SW480 (cell line): ENCODE measurements at regions not wholly inside any gene's neighbourhood (a gene's known extent, or its start where the extent isn't known, plus 50 kb on each side); places are given as distances from the start of the nearest gene placed in this dataset.

Experiments
- DNase-seq: peaks from one replicate; pipeline ENCODE4 v3.0.0-alpha.2; 2016; ENCODE audit warnings: low spot score

- DNase-seq: no peak
These were observed 151.2 kb downstream of the FGF9 start for GRCh38 chr13:21822029-21822428.

DNA sequence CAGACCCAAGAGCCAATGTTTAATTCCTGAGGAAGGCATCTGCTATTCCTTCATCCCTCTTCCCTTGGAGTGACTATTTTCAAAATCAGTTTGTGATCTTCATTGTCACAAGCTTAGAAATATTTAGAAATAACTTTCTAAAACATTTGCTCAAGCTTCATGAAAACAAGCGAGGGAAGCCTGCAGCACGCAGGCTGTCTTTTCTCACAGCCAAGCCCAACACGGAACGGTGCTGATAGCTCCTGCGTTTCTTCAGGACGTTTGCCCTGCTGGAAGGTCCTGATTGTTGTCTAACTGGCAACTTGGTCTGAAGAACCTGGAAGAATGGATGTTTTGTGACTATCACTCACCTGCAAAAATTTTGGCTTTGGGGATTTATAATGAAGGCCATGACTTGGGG, 152.5 kb downstream of the FGF9 start:
- no peak for DNase-seq

- no peak for DNase-seq
These were observed 153.1 kb downstream of the FGF9 start for GRCh38 chr13:21823949-21824348.

GRCh38 chr13:21825186-21825585, 154.3 kb downstream of the FGF9 start:
- no peak for DNase-seq

DNA sequence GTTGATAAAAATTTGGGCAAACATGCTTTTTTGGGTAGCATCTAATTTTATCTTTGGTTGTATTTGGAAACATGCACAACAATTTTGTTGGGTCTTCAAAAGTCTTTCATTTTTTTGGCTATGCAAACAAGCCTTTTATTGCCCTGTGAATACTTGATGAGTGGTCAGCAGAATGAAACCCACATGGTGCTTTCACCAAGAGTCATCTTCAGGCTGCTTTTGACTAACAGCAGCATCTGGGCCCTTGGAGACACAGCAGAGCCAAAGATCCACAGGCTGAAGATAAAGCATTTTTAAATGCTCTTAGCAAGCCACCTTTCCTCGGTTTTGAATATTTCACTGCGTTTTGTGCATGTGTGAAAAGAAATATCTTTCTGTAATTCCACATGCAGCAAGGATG, 154.9 kb downstream of the FGF9 start:
- no peak for DNase-seq

- no peak for DNase-seq
These were observed 155.5 kb downstream of the FGF9 start for GRCh38 chr13:21826214-21827015.

- no peak for DNase-seq
These were observed 160.9 kb downstream of the FGF9 start for GRCh38 chr13:21831654-21832324.

DNA sequence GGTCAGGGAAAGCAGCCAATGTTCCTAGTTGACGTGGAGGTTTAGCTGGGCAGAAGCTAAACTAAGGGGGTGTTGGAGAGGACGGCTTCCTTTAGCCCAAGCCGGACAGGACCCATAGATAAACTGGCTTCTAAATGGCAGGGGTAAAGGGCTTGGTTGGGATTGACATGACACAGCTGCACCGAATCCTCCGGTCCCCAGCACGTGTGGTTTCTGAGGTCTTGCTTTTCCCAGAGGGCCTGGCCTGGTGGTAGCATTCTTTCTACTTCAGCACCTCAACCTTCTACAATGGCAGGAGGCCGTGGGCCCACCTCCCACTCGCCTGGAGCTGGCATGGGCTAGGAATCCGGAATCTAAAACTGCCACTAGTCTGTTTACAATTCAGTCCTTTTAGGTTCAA, 163.0 kb downstream of the FGF9 start:
- DNase-seq: no peak

- DNase-seq: no peak
These were observed 163.6 kb downstream of the FGF9 start for GRCh38 chr13:21834521-21834920.

DNA sequence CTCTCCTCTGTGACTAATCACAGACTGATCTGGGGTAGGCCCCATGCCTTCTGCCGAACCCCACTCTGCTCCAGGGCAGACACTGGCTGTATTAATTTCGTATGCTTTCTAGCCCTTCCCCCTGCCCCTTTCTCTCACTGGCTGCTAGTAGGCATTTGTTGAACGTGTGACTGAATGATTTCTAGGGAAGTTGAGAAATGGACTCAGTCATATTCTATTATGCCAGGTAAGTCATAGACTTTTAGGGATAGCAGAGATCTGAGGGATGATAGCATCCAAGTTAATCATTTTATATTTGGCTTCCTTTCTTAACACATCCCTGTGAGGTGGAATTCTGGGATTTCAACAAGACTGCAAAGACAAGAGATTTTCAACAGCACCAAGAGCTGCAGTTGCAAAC, 166.4 kb downstream of the FGF9 start:
- no peak for DNase-seq

DNA sequence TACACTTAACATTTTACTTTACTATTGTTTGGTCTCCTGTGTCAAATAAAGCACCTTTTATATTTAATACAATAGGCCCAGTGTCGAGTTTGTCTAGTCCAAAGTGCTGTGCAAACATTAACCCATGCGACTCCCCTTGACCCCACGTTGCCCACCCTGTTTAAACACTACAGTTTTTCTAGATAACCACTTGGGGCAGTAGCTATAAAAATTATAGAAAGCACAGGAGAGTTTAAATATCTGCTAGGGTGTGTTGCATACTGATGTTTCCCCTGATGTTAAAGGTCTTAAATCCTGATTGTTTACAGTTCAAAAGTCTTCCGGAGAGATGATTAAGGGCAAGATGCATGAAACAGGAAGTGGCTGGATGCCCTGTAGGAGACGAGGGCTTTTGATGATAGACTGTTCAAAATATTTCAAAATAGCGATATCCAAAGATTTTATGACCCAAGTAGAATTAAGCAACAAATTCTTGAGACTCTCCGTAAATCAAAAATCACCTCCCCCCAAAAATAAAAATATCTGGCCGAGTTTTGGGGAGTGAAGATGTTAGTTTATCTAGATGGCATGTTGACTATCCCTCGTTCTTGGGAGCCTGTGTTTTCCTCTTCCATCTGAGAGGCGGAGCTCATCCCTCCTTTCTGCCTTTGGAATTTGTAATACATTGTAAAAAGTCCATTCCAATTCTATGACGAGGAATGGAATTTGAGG, 167.1 kb downstream of the FGF9 start:
- DNase-seq: peak; percentile 46

- no peak for DNase-seq
These were observed 175.7 kb downstream of the FGF9 start for GRCh38 chr13:21846605-21847004.

GRCh38 chr13:21849323-21849722, 178.4 kb downstream of the FGF9 start:
- peak; percentile 72 for DNase-seq

DNA sequence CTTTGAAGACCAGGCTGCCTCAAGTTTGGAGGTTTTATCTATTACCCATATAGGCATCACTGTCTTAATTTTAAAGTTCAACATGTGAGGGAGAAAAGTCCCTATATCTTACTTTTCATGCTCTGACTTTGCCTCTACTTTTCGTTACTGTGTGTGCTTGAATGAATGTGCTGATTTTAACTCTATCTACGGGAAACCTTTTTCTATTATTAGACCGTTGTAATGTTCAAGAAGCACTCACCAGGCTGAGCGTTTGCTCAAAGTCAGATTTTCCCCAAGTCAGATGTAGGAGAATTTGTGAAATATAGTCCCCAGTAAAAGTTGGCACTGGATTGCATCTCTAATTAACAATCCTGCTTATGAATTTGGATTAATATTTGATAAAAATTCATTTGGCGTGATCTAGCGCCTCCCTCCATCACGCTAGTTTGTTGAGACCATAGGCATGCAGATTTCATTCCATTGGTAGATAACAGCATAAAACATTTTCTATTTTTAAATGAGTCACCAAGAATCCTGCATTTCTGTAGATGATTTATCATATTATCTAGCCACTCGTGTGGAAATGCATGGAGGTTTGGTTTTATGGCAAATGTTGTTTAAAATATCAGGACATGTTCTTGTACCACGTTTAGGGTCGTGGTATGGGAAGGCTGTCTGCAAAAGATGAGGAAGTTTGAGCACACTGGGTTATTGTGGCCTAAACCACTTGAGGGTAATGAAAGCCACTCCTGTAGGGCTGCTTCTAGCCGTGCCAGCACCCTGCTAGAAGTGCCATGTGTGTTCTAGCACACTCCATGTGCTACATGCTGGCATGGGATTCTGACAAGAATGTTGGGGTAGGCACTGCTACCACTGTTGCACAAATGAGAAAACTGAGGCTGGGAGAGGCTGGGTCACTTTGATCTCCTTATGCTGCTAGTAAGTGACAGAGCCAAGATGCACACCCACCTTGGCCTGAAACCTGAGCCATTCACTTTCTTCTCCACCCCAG, 179.4 kb downstream of the FGF9 start:
- DNase-seq: no peak

DNA sequence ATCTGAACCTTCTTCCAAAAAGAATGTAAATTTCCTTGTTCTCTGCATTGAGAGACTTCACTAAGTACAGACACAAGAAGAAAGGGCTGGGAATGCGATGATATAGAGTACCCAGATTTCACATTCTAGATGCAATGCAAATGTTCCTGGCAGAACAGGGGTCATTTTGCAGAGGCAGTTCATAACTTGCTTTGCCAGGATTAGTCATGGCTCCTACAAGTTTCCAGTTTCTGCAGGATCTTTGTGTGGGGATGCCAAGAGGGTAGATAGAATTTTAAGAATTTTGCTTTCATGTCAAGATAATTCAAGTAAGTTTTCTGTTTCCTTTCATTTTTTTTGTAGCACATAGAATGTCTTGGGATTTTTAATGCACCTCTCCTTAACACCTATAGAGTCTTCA, 181.2 kb downstream of the FGF9 start:
- no peak for DNase-seq

DNA sequence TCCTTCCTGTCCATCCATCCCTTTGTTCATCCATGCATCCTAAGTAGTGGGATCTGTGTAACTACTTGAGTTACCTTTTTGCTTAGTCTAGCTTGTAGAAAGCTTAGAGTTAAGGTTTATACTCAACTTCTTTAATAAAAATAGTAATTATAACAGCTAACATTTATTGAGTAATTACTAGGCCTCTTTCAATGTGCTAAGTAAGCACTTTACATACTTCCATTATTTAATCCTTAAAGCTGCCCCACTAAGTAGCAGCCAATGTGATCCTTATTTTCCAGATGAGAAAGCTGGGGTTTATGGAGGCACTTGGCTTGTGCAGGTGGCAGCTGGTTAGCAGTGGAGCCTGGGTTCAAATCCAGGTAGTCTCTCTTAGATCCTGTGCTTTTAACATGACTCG, 182.9 kb downstream of the FGF9 start:
- DNase-seq: no peak

DNA sequence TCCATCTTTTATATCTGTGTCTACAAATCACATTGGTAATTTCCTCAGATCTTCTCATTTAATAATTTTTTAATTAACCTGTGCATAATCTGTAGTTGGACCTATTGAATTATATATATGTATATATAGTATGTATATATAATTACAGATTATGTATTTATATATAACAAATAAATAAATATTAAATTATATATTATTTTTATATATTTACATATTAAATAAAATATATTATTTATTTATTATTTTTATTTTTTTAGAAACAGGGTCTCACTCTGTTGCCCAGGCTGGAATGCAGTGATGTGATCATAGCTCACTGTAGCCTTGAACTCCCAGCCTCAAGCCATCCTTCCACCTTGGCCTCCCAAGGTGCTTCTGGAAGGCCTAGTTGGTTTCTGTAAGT, 197.9 kb downstream of the FGF9 start:
- DNase-seq: no peak

DNA sequence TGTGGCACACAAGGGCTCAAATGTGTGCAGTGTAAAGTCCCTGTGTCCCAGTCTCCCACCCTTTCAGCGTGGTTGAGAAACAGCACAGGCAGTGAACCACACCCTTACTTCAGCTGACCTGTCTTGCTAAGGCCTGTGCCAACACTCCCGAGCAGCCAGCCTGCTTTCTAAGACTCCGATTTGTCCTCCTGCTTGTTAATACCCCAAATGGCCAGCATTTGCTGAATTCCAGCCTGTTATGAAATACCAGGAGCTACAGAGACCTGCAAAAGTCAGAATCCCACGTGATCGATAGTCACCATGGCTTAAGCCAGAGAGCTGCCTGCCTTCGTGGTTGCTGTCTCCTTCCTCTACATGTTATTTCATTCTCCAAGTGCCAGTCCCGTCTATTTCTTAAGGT, 200.5 kb downstream of the FGF9 start:
- DNase-seq: no peak

DNA sequence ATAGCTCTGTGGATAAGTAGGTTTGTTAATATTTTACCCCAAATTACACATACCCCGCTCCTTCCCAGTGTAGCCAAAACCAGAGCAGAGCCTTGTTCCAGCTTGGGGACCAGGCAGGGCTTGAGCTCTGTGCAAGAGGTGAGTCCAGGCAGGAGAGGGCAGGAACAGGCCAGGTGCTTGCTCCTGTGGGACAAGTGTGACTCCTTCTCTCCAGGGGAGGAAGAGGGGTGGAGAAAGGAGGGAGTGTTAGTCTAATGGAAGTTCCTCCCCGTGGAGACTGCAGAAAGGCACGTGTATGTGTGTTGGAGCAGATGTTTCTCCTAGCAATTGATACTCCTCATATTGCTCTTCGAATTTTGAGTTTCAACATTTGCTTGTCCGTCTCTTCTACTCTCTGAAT, 201.0 kb downstream of the FGF9 start:
- no peak for DNase-seq

DNA sequence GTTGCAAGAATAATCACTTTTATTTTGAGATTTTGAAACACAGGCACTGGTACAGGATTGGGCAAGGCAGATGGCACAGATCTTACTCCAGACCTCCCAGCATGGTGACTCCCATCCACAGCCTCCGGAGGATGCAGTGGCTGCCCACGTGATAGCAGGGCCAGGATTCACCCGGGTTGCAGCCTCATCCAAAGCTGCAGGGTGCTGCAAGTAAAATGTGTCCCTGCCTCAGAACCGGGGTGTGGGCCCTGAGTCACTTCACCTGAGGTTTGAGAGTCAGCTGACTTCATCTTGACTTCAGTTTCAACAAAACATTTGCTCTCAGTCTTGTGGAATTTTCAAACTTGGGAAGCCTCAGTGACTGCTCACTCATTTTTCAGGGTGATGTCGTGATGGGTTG, 201.9 kb downstream of the FGF9 start:
- DNase-seq: no peak

DNA sequence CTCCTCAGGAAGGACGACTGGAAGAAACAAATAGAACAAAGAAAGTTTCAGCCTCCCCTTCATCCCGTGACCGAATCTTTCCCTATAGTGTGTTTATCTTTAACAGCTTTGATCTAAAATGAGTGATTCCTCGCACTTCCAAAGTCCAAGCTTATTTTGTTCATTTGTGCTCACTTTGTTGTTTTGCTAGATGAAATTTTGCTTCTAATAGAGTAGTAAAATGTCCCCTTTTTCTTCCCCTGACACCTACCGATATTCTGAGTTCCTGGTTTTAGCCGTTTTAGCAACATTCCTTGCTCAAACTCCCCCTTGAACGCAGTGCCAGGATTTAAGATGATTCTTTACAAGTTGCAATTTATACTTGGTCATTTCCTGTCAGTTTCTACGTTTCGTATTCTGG, 204.2 kb downstream of the FGF9 start:
- no peak for DNase-seq
